Pancreas (tissue), 10 donors: ENCODE measurements at regions not wholly inside any gene's neighbourhood (a gene's known extent, or its start where the extent isn't known, plus 50 kb on each side); places are given as distances from the start of the nearest gene placed in this dataset.

Experiments used
- ATAC-seq, 4 donors: fragments of 200-7000 bp; cut with Tn5 transposase; one replicate each; pipeline versions ENCODE4 v1.8.0 to v1.9.1; 2020; ENCODE audit warnings: mild to moderate bottlenecking in 4 of 4, moderate library complexity in 4 of 4
- DNase-seq, 6 donors: peaks; one replicate each; pipeline ENCODE4 v3.0.0-alpha.2; 2020
- FAIRE-seq: peaks from 2 replicates; lab custom pipeline; 2012; peaks lifted over from hg19 to GRCh38; lab: Jason Lieb, UNC
- H3K27ac ChIP-seq, 4 donors: fragments of 200-600 bp; sonication (generic); 1 replicate in 3 of 4; 2 replicates in 1 of 4; pipeline versions ENCODE4 v1.5.0 to v1.8.0; 2020
- H3K27me3 ChIP-seq, 4 donors: fragments of 200-600 bp; one replicate each; pipeline ENCODE4 v1.8.0; 2021
- H3K36me3 ChIP-seq, 3 donors: fragments of 200-600 bp; sonication (generic) in 1 of 3; one replicate each; pipeline versions ENCODE4 v1.5.0 to v1.8.0; 2020 to 2021
- H3K4me1 ChIP-seq, 3 donors: fragments of 200-600 bp; one replicate each; pipeline ENCODE4 v1.8.0; 2021
- H3K4me3 ChIP-seq, 4 donors: fragments of 200-600 bp; sonication (generic) in 2 of 4; one replicate each; pipeline versions ENCODE4 v1.5.0 to v1.8.0; 2020 to 2021
- H3K9me3 ChIP-seq, 4 donors: fragments of 200-600 bp; one replicate each; pipeline ENCODE4 v1.8.0; 2021
- CTCF ChIP-seq, 4 donors: fragments of 200-600 bp; sonication (generic) in 3 of 4; IDR thresholded peaks; one replicate each; pipeline versions ENCODE4 v1.5.0 to v1.8.0; 2021; ENCODE audit warnings: antibody characterized with exemption in 4 of 4
- WGBS, 2 donors: extraction: QIAGEN DNeasy Blood & Tissue Kit; methylation state at CpG; one replicate each; pipeline ENCODE4 v1.1.7; 2013; 5-methylcytosine and 5-hydroxymethylcytosine counted together
- intact Hi-C, 3 donors: fragments of 100-400 bp; cut with DNase I; formaldehyde crosslinking; loops; one replicate each; pipeline versions ENCODE4 v1.11.1 to v1.14.2; 2022
- donor health status: healthy with polysubstance abuse.
- donor health status: DM: no; HTN: no; CAD: no; lungs with moderate emphysema.
- donor health status: DM: no; HTN: no; CAD: no.
- donor health status: control.
- donor health status: control.
- donor health status: Bipolar disorder and iron deficiency.
- donor health status: DM: yes; HTN: yes; CAD: no.
- donor health status: DM: no; HTN: no; CAD: no.
- donor health status: DM: no; HTN: no; CAD: no.
- donor health status: DM: yes; HTN: yes; CAD: no.

- intact Hi-C loops, result no loop called here
- Histone ChIP-seq H3K27me3 (no peaks in the 10 kb centered on the region), H3K4me3 (no peak overlapping the region), H3K4me1 (peaks cover 0 to 5% (median 4%) of the 10 kb centered on the region in 3 donors), H3K27ac (no peak overlapping the region), H3K9me3 (no peaks in the 10 kb centered on the region), H3K36me3 (no peaks in the 10 kb centered on the region)
- DNase-seq (peak; percentile 79 to 91 (median 86)), ATAC-seq (peak; percentile 94 to 99 (median 98)), FAIRE-seq (no peak)
- TF ChIP-seq CTCF (IDR thresholded peaks at IDR 0.05), result no peak
- WGBS, 2 donors, result 22 to 24% methylated on average over 5 of the region's 5 CpGs
Measured at GRCh38 chr5:125034331-125034730, 287.9 kb upstream of the ZNF608 start.

- 94 to 95% methylated on average over 8 of the region's 8 CpGs for WGBS, 2 donors
- no peak for FAIRE-seq
Measured at GRCh38 chr5:125036494-125036893, 290.1 kb upstream of the ZNF608 start.

GRCh38 chr5:125037020-125037419, 290.6 kb upstream of the ZNF608 start:
- TF ChIP-seq CTCF (IDR thresholded peaks at IDR 0.05), result no peak
- ATAC-seq, result no peak
- H3K4me3 ChIP-seq, result no peak overlapping the region
- no peak for DNase-seq
- H3K4me1 ChIP-seq, result peaks cover 4 to 6% (median 5%) of the 10 kb centered on the region in 3 donors
- WGBS, 2 donors, result 93 to 100% methylated on average over 1 of the region's 1 CpG
- H3K36me3 ChIP-seq, result no peaks in the 10 kb centered on the region
- H3K27me3 ChIP-seq, result no peaks in the 10 kb centered on the region
- no peak overlapping the region for H3K27ac ChIP-seq
- H3K9me3 ChIP-seq, result no peaks in the 10 kb centered on the region
- FAIRE-seq, result no peak
- intact Hi-C loops, result no loop called here

More at GRCh38 chr5:125036494-125036893, 290.1 kb upstream of the ZNF608 start:
- intact Hi-C loops, result no loop called here
- Histone ChIP-seq H3K36me3 (no peaks in the 10 kb centered on the region), H3K4me3 (no peak overlapping the region), H3K4me1 (peaks cover 3 to 6% (median 5%) of the 10 kb centered on the region in 3 donors), H3K27ac (no peak overlapping the region), H3K27me3 (no peaks in the 10 kb centered on the region), H3K9me3 (no peaks in the 10 kb centered on the region)
- no peak for TF ChIP-seq CTCF (IDR thresholded peaks at IDR 0.05)
- ATAC-seq, result no peak
- DNase-seq, result no peak

- Histone ChIP-seq H3K4me1 (peaks cover 4 to 7% (median 5%) of the 10 kb centered on the region in 3 donors), H3K9me3 (no peaks in the 10 kb centered on the region), H3K4me3 (no peak overlapping the region), H3K36me3 (no peaks in the 10 kb centered on the region), H3K27me3 (no peaks in the 10 kb centered on the region), H3K27ac (no peak overlapping the region)
- 95 to 96% methylated on average over 7 of the region's 7 CpGs for WGBS, 2 donors
- no peak for ATAC-seq
- TF ChIP-seq CTCF (IDR thresholded peaks at IDR 0.05), result no peak
- intact Hi-C loops, result no loop called here
- FAIRE-seq, result no peak
- DNase-seq, result no peak
Measured at GRCh38 chr5:125037530-125037929, 291.1 kb upstream of the ZNF608 start.

GRCh38 chr5:125038477-125038876, 292.0 kb upstream of the ZNF608 start:
- Histone ChIP-seq H3K4me3 (no peak overlapping the region), H3K4me1 (peaks cover 7 to 14% (median 9%) of the 10 kb centered on the region in 3 donors), H3K36me3 (no peaks in the 10 kb centered on the region), H3K27me3 (no peaks in the 10 kb centered on the region), H3K9me3 (no peaks in the 10 kb centered on the region), H3K27ac (no peak overlapping the region)
- no peak for TF ChIP-seq CTCF (IDR thresholded peaks at IDR 0.05)
- no peak for FAIRE-seq
- intact Hi-C loops, result no loop called here
- ATAC-seq, result no peak
- 83 to 86% methylated on average over 5 of the region's 5 CpGs for WGBS, 2 donors
- DNase-seq, result no peak
